H9 (cell line): ENCODE measurements at regions not wholly inside any gene's neighbourhood (a gene's known extent, or its start where the extent isn't known, plus 50 kb on each side); places are given as distances from the start of the nearest gene placed in this dataset.

Experiments used
- DNase-seq: peaks from one replicate; pipeline ENCODE4 v3.0.0-alpha.2; 2017
- H2AFZ ChIP-seq: one replicate; pipeline ENCODE4 v1.6.1; 2013; ENCODE audit warnings: mild to moderate bottlenecking, low read length, control low read depth, moderate library complexity
- H2AK5ac ChIP-seq: 2 replicates; pipeline ENCODE4 v1.6.1; 2013; ENCODE audit warnings: low read length, control low read depth, mixed read lengths; ENCODE audit not compliant: insufficient read length
- H2BK120ac ChIP-seq: one replicate; pipeline ENCODE4 v1.6.1; 2013; ENCODE audit warnings: low read depth, mild to moderate bottlenecking, low read length, control low read depth, inconsistent platforms; ENCODE audit not compliant: poor library complexity, severe bottlenecking
- H2BK12ac ChIP-seq: 2 replicates; pipeline ENCODE4 v1.6.1; 2013; ENCODE audit warnings: low read length, control low read depth, mixed read lengths, low read depth; ENCODE audit not compliant: insufficient read length
- H2BK15ac ChIP-seq: 2 replicates; pipeline ENCODE4 v1.6.1; 2013; ENCODE audit warnings: low read depth, low read length, control low read depth
- H2BK20ac ChIP-seq: one replicate; pipeline ENCODE4 v1.6.1; 2013; ENCODE audit warnings: low read depth, mild to moderate bottlenecking, low read length, control low read depth, inconsistent platforms; ENCODE audit not compliant: poor library complexity, severe bottlenecking
- H2BK5ac ChIP-seq: 2 replicates; pipeline ENCODE4 v1.6.1; 2013; ENCODE audit warnings: low read length, control low read depth, mixed read lengths; ENCODE audit not compliant: insufficient read length
- H3K14ac ChIP-seq: 2 replicates; pipeline ENCODE4 v1.6.1; 2013; ENCODE audit warnings: low read length, control low read depth; ENCODE audit not compliant: insufficient read depth
- H3K18ac ChIP-seq: 2 replicates; pipeline ENCODE4 v1.6.1; 2013; ENCODE audit warnings: low read depth, mild to moderate bottlenecking, mixed read lengths, low read length, control low read depth; ENCODE audit not compliant: insufficient read length
- H3K23ac ChIP-seq: 2 replicates; pipeline ENCODE4 v1.6.1; 2013; ENCODE audit warnings: low read length, control low read depth, mixed read lengths, low read depth; ENCODE audit not compliant: insufficient read length
- H3K23me2 ChIP-seq: 2 replicates; pipeline ENCODE4 v1.6.1; 2013; ENCODE audit warnings: low read depth, mild to moderate bottlenecking, mixed read lengths, low read length, control low read depth; ENCODE audit not compliant: insufficient read length, poor library complexity, severe bottlenecking
- H3K27ac ChIP-seq: 2 replicates; pipeline ENCODE4 v1.5.1; 2013; ENCODE audit warnings: low read length, control low read depth, mixed read lengths, low read depth; ENCODE audit not compliant: insufficient read length
- H3K27me3 ChIP-seq: 2 replicates; pipeline ENCODE4 v1.6.1; 2013; ENCODE audit warnings: low read length, control low read depth, inconsistent platforms; ENCODE audit not compliant: insufficient read depth
- H3K4ac ChIP-seq: 2 replicates; pipeline ENCODE4 v1.6.1; 2013; ENCODE audit warnings: low read depth, mild to moderate bottlenecking, control low read depth, inconsistent platforms, low read length, moderate library complexity
- H3K4me1 ChIP-seq: 2 replicates; pipeline ENCODE4 v1.6.1; 2013; ENCODE audit warnings: low read length, control low read depth, inconsistent platforms; ENCODE audit not compliant: insufficient read depth
- H3K4me2 ChIP-seq: 2 replicates; pipeline ENCODE4 v1.6.1; 2013; ENCODE audit warnings: low read length, control low read depth, mixed read lengths; ENCODE audit not compliant: insufficient read length, insufficient read depth
- H3K56ac ChIP-seq: 2 replicates; pipeline ENCODE4 v1.6.1; 2013; ENCODE audit warnings: low read depth, mild to moderate bottlenecking, mixed read lengths, low read length, control low read depth; ENCODE audit not compliant: insufficient read length
- H3K79me1 ChIP-seq: 2 replicates; pipeline ENCODE4 v1.6.1; 2013; ENCODE audit warnings: low read depth, mild to moderate bottlenecking, moderate library complexity, low read length, control low read depth, inconsistent platforms; ENCODE audit not compliant: insufficient read depth, poor library complexity, severe bottlenecking
- H3K79me2 ChIP-seq: 2 replicates; pipeline ENCODE4 v1.6.1; 2013; ENCODE audit warnings: low read length, control low read depth, inconsistent platforms; ENCODE audit not compliant: insufficient read depth
- H3K9ac ChIP-seq: 2 replicates; pipeline ENCODE4 v1.6.1; 2013; ENCODE audit warnings: low read length, control low read depth, mixed read lengths; ENCODE audit not compliant: insufficient read length; ENCODE audit errors: extremely low read depth
- H3K9me3 ChIP-seq: one replicate; pipeline ENCODE4 v1.6.1; 2013; ENCODE audit warnings: low read depth, low read length, inconsistent platforms; ENCODE audit not compliant: control insufficient read depth
- H3T11ph ChIP-seq: one replicate; pipeline ENCODE4 v1.6.1; 2013; ENCODE audit warnings: mild to moderate bottlenecking, low read length, control low read depth, inconsistent platforms
- H4K20me1 ChIP-seq: one replicate; pipeline ENCODE4 v1.6.1; 2013; ENCODE audit not compliant: control insufficient read depth, insufficient read length, insufficient read depth
- H4K5ac ChIP-seq: 2 replicates; pipeline ENCODE4 v1.6.1; 2013; ENCODE audit warnings: low read depth, mild to moderate bottlenecking, mixed read lengths, low read length, control low read depth; ENCODE audit not compliant: insufficient read length
- H4K8ac ChIP-seq: replicated peaks from 2 replicates; pipeline ENCODE4 v1.6.1; 2013; ENCODE audit warnings: low read length, control low read depth, mixed read lengths, low read depth; ENCODE audit not compliant: insufficient read length
- H4K91ac ChIP-seq: 2 replicates; pipeline ENCODE4 v1.6.1; 2013; ENCODE audit warnings: low read depth, mild to moderate bottlenecking, moderate library complexity, mixed read lengths, low read length, control low read depth; ENCODE audit not compliant: insufficient read length
- H3K27ac Mint-ChIP-seq, 3 experiments: 2 replicates in 2 of 3; 3 replicates in 1 of 3; pipeline ENCODE4 v1.8.0; 2020 to 2021; ENCODE audit warnings: mixed read lengths in 3 of 3, mild to moderate bottlenecking in 1 of 3, moderate library complexity in 1 of 3
- H3K27me3 Mint-ChIP-seq: 2 replicates; pipeline ENCODE4 v1.8.0; 2021; ENCODE audit warnings: low read depth, mild to moderate bottlenecking, moderate library complexity, mixed read lengths
- H3K36me3 Mint-ChIP-seq, 3 experiments: 2 replicates in 2 of 3; 3 replicates in 1 of 3; pipeline ENCODE4 v1.8.0; 2020 to 2021; ENCODE audit warnings: low read depth in 3 of 3, mixed read lengths in 3 of 3; ENCODE audit not compliant: insufficient read depth in 1 of 3
- H3K4me1 Mint-ChIP-seq, 2 experiments: 2 replicates each; pipeline ENCODE4 v1.8.0; 2020; ENCODE audit warnings: mixed read lengths in 2 of 2
- H3K4me3 Mint-ChIP-seq, 2 experiments: 2 replicates in 1 of 2; 3 replicates in 1 of 2; pipeline ENCODE4 v1.8.0; 2020 to 2021; ENCODE audit warnings: mild to moderate bottlenecking in 2 of 2, mixed read lengths in 2 of 2, moderate library complexity in 1 of 2
- H3K9me3 Mint-ChIP-seq, 2 experiments: 2 replicates in 1 of 2; 3 replicates in 1 of 2; pipeline ENCODE4 v1.8.0; 2020; ENCODE audit warnings: mild to moderate bottlenecking in 2 of 2, mixed read lengths in 2 of 2, moderate library complexity in 1 of 2
- WGBS: extraction: QIAGEN DNeasy Blood & Tissue Kit; methylation state at CpG from one replicate; pipeline ENCODE4 v1.1.7; 2013; ENCODE audit warnings: missing lambda C conversion rate, low lambda C conversion rate, mixed read lengths; ENCODE audit not compliant: insufficient read length; ENCODE audit errors: extremely low coverage; 5-methylcytosine and 5-hydroxymethylcytosine counted together
- TF ChIP-seq, protein P1 (sequence below): fragments of 200-600 bp; sonication (generic); conservative IDR thresholded peaks from 3 replicates; pipeline ENCODE4 v1.8.0; 2021; ENCODE audit warnings: antibody characterized with exemption, mild to moderate bottlenecking

DNA sequence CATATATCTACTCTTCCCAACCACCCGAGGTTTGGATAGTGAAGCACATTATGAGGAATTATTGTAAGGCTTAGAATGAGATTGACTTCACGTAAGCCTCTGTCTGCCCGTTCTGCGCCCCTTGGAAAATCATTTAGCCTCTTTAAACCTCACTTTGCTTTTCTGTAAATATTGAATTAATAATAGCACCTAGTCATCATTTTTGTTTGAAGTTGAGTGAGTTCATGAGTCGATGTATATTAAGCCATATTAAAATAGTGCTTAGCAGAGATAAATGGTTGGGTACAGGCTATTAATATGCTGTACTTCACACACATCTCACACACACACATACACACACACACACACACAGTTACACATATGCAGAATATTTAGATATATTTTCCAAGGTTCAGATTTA is 344.8 kb upstream of the EYS start:
- Histone ChIP-seq H4K91ac (no peak overlapping the region), H2BK15ac (no peak overlapping the region), H3K23ac (no peak overlapping the region), H4K8ac (no peak overlapping the region), H3K79me1 (no peaks in the 10 kb centered on the region), H3K79me2 (no peaks in the 10 kb centered on the region), H2BK12ac (no peak overlapping the region), H2BK20ac (no peak overlapping the region), H3K27ac (no peak overlapping the region), H4K20me1 (no peaks in the 10 kb centered on the region), H3K27me3 (no peaks in the 10 kb centered on the region), H3K56ac (no peak overlapping the region), H2BK5ac (no peak overlapping the region), H3T11ph (no peak overlapping the region), H3K14ac (no peak overlapping the region), H4K5ac (no peak overlapping the region), H3K9ac (no peak overlapping the region), H3K9me3 (no peaks in the 10 kb centered on the region), H2BK120ac (no peak overlapping the region), H3K18ac (no peak overlapping the region), H3K4me1 (no peaks in the 10 kb centered on the region), H2AK5ac (no peak overlapping the region), H2AFZ (no peak overlapping the region), H3K4me2 (no peak overlapping the region), H3K23me2 (no peaks in the 10 kb centered on the region), H3K4ac (no peak overlapping the region)
- DNase-seq = no peak
- TF ChIP-seq, protein P1, sequence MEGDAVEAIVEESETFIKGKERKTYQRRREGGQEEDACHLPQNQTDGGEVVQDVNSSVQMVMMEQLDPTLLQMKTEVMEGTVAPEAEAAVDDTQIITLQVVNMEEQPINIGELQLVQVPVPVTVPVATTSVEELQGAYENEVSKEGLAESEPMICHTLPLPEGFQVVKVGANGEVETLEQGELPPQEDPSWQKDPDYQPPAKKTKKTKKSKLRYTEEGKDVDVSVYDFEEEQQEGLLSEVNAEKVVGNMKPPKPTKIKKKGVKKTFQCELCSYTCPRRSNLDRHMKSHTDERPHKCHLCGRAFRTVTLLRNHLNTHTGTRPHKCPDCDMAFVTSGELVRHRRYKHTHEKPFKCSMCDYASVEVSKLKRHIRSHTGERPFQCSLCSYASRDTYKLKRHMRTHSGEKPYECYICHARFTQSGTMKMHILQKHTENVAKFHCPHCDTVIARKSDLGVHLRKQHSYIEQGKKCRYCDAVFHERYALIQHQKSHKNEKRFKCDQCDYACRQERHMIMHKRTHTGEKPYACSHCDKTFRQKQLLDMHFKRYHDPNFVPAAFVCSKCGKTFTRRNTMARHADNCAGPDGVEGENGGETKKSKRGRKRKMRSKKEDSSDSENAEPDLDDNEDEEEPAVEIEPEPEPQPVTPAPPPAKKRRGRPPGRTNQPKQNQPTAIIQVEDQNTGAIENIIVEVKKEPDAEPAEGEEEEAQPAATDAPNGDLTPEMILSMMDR = no peak
- Mint-ChIP-seq H3K27me3 (no peaks in the 10 kb centered on the region), H3K9me3 (no peaks in the 10 kb centered on the region), H3K27ac (no peak overlapping the region), H3K36me3 (no peaks in the 10 kb centered on the region), H3K4me1 (peaks cover 0 to 5% of the 10 kb centered on the region in 2 experiments; a peak in 2 of 4 replicates), H3K4me3 (no peak overlapping the region)
- WGBS = no CpG with 5 or more reads among the region's 5 CpGs
